PC-9 (cell line): ENCODE measurements at regions not wholly inside any gene's neighbourhood (a gene's known extent, or its start where the extent isn't known, plus 50 kb on each side); places are given as distances from the start of the nearest gene placed in this dataset.

Experiments
- CTCF ChIP-seq: fragments of 200-600 bp; sonication (generic); conservative IDR thresholded peaks from 2 replicates; pipeline ENCODE4 v1.6.1; 2017; ENCODE audit warnings: mixed run types, antibody characterized with exemption, mild to moderate bottlenecking, moderate library complexity
- EZH2 ChIP-seq: fragments of 200-600 bp; sonication (generic); IDR thresholded peaks from 2 replicates; pipeline ENCODE4 v1.8.0; 2017; ENCODE audit warnings: antibody characterized with exemption, low read depth

GRCh38 chr7:68699090-68699711 lies 899.1 kb upstream of the AUTS2 start:
- TF ChIP-seq EZH2 (no peak), CTCF (no peak)
